ENCODE measurements at regions not wholly inside any gene's neighbourhood (a gene's known extent, or its start where the extent isn't known, plus 50 kb on each side); places are given as distances from the start of the nearest gene placed in this dataset.

GRCh38 chr3:187996609-187997008 is 157.3 kb upstream of the LPP start:
- no peak for TF ChIP-seq CTCF (IDR thresholded peaks at IDR 0.05; ENCODE audit: low read depth, low read length, missing control alignments)
- in situ Hi-C loops (cut with HindIII; ENCODE audit: low sequenced_read_pairs) = no loop called here
- DNase-seq (ENCODE audit: low read depth) = no peak
- H3K4me3 ChIP-seq (ENCODE audit: low read depth, low read length) = no peak overlapping the region

GRCh38 chr3:187997490-187997889 is 156.5 kb upstream of the LPP start:
- in situ Hi-C loops (cut with HindIII; ENCODE audit: low sequenced_read_pairs) = no loop called here
- no peak for DNase-seq (ENCODE audit: low read depth)
- H3K4me3 ChIP-seq (ENCODE audit: low read depth, low read length) = no peak overlapping the region
- TF ChIP-seq CTCF (IDR thresholded peaks at IDR 0.05; ENCODE audit: low read depth, low read length, missing control alignments) = no peak

- TF ChIP-seq CTCF (IDR thresholded peaks at IDR 0.05; ENCODE audit: low read depth, low read length, missing control alignments) = no peak
- in situ Hi-C loops (cut with HindIII; ENCODE audit: low sequenced_read_pairs) = no loop called here
- H3K4me3 ChIP-seq (ENCODE audit: low read depth, low read length) = no peak overlapping the region
- DNase-seq (ENCODE audit: low read depth) = no peak
Observed at GRCh38 chr3:187997946-187998561, 155.9 kb upstream of the LPP start.

GRCh38 chr3:187998611-187999010 is 155.3 kb upstream of the LPP start:
- DNase-seq (ENCODE audit: low read depth) = no peak
- TF ChIP-seq CTCF (IDR thresholded peaks at IDR 0.05; ENCODE audit: low read depth, low read length, missing control alignments) = no peak
- no peak overlapping the region for H3K4me3 ChIP-seq (ENCODE audit: low read depth, low read length)
- in situ Hi-C loops (cut with HindIII; ENCODE audit: low sequenced_read_pairs) = no loop called here

GRCh38 chr3:187999821-188000220 is 154.1 kb upstream of the LPP start:
- DNase-seq (ENCODE audit: low read depth) = no peak
- in situ Hi-C loops (cut with HindIII; ENCODE audit: low sequenced_read_pairs) = no loop called here
- no peak overlapping the region for H3K4me3 ChIP-seq (ENCODE audit: low read depth, low read length)
- TF ChIP-seq CTCF (IDR thresholded peaks at IDR 0.05; ENCODE audit: low read depth, low read length, missing control alignments) = no peak

GRCh38 chr3:188000361-188000861 is 153.5 kb upstream of the LPP start:
- no peak for TF ChIP-seq CTCF (IDR thresholded peaks at IDR 0.05; ENCODE audit: low read depth, low read length, missing control alignments)
- no peak for DNase-seq (ENCODE audit: low read depth)
- in situ Hi-C loops (cut with HindIII; ENCODE audit: low sequenced_read_pairs) = no loop called here
- H3K4me3 ChIP-seq (ENCODE audit: low read depth, low read length) = no peak overlapping the region

All from astrocyte of the cerebellum (primary cell).